Fibroblast of lung (primary cell): ENCODE measurements at regions not wholly inside any gene's neighbourhood (a gene's known extent, or its start where the extent isn't known, plus 50 kb on each side); places are given as distances from the start of the nearest gene placed in this dataset.
A peak's percentile ranks its signal among the peaks of the same experiment; 100 is the strongest.

Source experiments
- DNase-seq, 2 donors: peaks; one replicate each; pipeline versions ENCODE4 v3.0.0 to v3.0.0-alpha.2; 2010; ENCODE audit warnings: low read depth in 2 of 2
- H2AFZ ChIP-seq: 2 replicates; pipeline ENCODE4 v1.5.1; 2012; ENCODE audit warnings: low read length, control low read depth, inconsistent platforms
- H3K27ac ChIP-seq: 2 replicates; pipeline ENCODE4 v1.5.1; 2011; ENCODE audit warnings: low read length, control low read depth; ENCODE audit not compliant: insufficient read depth
- H3K27me3 ChIP-seq: 2 replicates; pipeline ENCODE4 v1.5.1; 2011; ENCODE audit warnings: mild to moderate bottlenecking, low read length; ENCODE audit not compliant: control insufficient read depth, insufficient read depth
- H3K36me3 ChIP-seq: 2 replicates; pipeline ENCODE4 v1.5.1; 2011; ENCODE audit warnings: low read length; ENCODE audit not compliant: control insufficient read depth, insufficient read depth
- H3K4me1 ChIP-seq: 2 replicates; pipeline ENCODE4 v1.5.1; 2011; ENCODE audit warnings: low read length; ENCODE audit not compliant: control insufficient read depth, insufficient read depth; ENCODE audit errors: extremely low read depth
- H3K4me2 ChIP-seq: 2 replicates; pipeline ENCODE4 v1.5.1; 2011; ENCODE audit warnings: low read length, control low read depth; ENCODE audit not compliant: insufficient read depth; ENCODE audit errors: extremely low read depth
- H3K4me3 ChIP-seq, 4 experiments: fragments of 200-600 bp in 1 of 4; sonication (generic) in 1 of 4; replicated peaks in 1 of 4; 2 replicates each; pipeline ENCODE4 v1.5.1; 2011 to 2016; ENCODE audit warnings: low read length in 4 of 4, low read depth in 3 of 4, mild to moderate bottlenecking in 3 of 4, control low read depth in 2 of 4, inconsistent platforms in 1 of 4, mixed read lengths in 1 of 4; ENCODE audit not compliant: insufficient read depth in 1 of 4; ENCODE audit errors: control extremely low read depth in 1 of 4
- H3K79me2 ChIP-seq: 2 replicates; pipeline ENCODE4 v1.5.1; 2012; ENCODE audit warnings: mild to moderate bottlenecking, low read length, inconsistent platforms; ENCODE audit not compliant: control insufficient read depth, insufficient read depth
- H3K9ac ChIP-seq: 2 replicates; pipeline ENCODE4 v1.5.1; 2011; ENCODE audit warnings: mild to moderate bottlenecking, low read length, control low read depth; ENCODE audit not compliant: insufficient read depth
- H3K9me3 ChIP-seq: 2 replicates; pipeline ENCODE4 v1.5.1; 2012; ENCODE audit warnings: low read depth, low read length; ENCODE audit not compliant: control insufficient read depth, insufficient read depth
- H4K20me1 ChIP-seq: 2 replicates; pipeline ENCODE4 v1.5.1; 2011; ENCODE audit warnings: low read length; ENCODE audit not compliant: control insufficient read depth, insufficient read depth; ENCODE audit errors: extremely low read depth
- EZH2 ChIP-seq: IDR thresholded peaks from 2 replicates; pipeline ENCODE4 v1.5.1; 2012; ENCODE audit warnings: low read length, control low read depth, mild to moderate bottlenecking; ENCODE audit errors: missing control alignments
- TF ChIP-seq, protein P1 (sequence below), 2 donors: IDR thresholded peaks in 1 of 2; conservative IDR thresholded peaks in 1 of 2; 1 replicate in 1 of 2; 2 replicates in 1 of 2; pipeline ENCODE4 v1.5.1; 2011 to 2012; ENCODE audit warnings: low read length in 2 of 2, control low read depth in 1 of 2, inconsistent platforms in 1 of 2, low read depth in 1 of 2, mild to moderate bottlenecking in 1 of 2

DNA sequence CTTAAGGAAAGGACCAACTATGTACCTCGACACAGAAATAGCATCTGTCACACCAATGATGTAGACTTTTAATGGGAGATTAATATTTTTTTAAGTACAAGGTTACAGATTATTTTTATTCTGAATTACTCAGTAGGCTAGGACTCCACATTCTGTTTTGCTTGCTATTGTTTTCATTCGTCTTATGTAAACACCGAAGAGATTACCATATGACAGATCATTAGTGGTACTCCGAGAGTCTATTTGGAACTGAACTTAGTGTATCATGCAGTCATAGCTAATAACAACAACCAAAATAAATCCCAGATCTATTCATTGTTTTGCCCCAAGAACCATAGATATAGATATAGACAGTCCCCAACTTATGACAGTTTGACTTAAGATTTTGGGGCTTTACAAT lies 139.7 kb upstream of the SPRY1 start:
- TF ChIP-seq, protein P1, sequence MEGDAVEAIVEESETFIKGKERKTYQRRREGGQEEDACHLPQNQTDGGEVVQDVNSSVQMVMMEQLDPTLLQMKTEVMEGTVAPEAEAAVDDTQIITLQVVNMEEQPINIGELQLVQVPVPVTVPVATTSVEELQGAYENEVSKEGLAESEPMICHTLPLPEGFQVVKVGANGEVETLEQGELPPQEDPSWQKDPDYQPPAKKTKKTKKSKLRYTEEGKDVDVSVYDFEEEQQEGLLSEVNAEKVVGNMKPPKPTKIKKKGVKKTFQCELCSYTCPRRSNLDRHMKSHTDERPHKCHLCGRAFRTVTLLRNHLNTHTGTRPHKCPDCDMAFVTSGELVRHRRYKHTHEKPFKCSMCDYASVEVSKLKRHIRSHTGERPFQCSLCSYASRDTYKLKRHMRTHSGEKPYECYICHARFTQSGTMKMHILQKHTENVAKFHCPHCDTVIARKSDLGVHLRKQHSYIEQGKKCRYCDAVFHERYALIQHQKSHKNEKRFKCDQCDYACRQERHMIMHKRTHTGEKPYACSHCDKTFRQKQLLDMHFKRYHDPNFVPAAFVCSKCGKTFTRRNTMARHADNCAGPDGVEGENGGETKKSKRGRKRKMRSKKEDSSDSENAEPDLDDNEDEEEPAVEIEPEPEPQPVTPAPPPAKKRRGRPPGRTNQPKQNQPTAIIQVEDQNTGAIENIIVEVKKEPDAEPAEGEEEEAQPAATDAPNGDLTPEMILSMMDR (conservative IDR thresholded peaks at IDR 0.05 in 1 of 2, IDR thresholded peaks at IDR 0.05 in 1 of 2; ENCODE audit: low read depth in 1 of 2, low read length in 2 of 2) = no peak
- no peak for TF ChIP-seq EZH2
- no peak for DNase-seq
- no peaks in the 10 kb centered on the region for H4K20me1 ChIP-seq
- no peak overlapping the region for H3K4me3 ChIP-seq
- H2AFZ ChIP-seq = no peak overlapping the region
- H3K9ac ChIP-seq = no peak overlapping the region
- no peaks in the 10 kb centered on the region for H3K79me2 ChIP-seq
- H3K9me3 ChIP-seq = no peaks in the 10 kb centered on the region
- H3K27me3 ChIP-seq = no peaks in the 10 kb centered on the region
- no peak overlapping the region for H3K27ac ChIP-seq
- H3K4me1 ChIP-seq = no peaks in the 10 kb centered on the region
- no peak overlapping the region for H3K4me2 ChIP-seq
- H3K36me3 ChIP-seq = no peaks in the 10 kb centered on the region

DNA sequence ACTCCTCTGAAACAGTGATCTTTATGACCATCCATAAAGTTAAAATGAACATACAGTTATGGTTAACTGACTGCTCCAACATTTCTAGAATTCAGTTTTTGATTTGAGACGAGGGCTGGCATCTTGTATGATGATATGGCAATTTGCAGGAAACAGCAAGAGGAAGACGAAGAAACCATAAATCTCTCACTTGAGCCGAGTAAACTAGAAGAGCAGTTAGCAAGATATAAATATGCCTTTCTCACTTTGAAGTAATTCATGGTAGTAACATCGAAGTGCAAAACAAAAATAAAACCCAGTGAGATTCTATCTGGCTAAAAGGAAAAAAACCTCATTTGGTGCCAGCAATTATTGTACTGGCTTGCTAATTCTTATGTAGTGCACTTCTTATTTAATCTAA lies 139.0 kb upstream of the SPRY1 start:
- H3K27me3 ChIP-seq = no peaks in the 10 kb centered on the region
- no peak overlapping the region for H3K27ac ChIP-seq

DNA sequence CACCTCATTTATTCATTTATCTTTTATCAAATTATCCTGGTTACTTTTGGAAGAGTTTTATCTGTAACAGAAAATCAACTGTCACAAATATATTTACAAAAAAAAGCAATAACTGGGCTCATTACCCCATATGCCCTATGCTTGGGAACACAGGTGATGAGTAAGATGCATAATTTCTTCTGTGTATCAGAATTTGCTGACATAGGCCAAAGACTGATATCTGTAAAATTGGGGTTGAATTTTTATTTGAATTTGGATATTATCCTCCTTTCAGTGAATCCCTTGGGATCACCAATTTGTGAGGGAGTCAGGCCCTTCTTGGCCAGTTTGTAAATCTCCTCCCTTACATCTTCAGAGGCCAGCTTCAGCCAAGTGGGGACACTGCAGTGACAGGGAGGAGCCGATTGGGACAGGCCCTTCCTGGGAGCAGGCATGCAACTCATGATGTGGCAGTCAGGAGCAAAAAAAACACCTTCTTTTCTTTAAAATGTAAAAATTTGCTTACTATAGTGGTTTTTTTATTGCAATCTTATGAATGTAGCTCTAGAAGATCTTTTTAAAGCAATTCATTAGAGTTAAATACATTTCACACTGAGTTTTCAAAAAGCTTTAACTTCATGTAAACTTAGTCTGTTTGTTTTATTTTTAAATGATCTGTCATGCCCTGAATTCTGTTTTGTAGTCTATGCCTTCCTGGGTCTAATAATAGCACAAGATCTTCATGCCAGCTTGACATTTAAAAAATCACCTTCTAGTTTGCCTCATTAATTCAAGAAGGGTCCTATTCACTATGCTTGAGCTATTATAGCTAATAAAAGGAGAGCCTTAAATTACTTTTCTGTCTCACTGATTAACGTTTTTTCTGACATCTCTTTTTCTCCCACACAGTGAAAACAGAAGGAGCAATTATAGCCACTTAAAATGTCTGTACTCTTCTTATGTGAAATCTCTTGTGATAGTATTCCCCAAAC lies 136.6 kb upstream of the SPRY1 start:
- H3K79me2 ChIP-seq = no peaks in the 10 kb centered on the region
- H3K9me3 ChIP-seq = no peaks in the 10 kb centered on the region
- no peaks in the 10 kb centered on the region for H3K4me1 ChIP-seq
- DNase-seq = peak in 1 of 2 donors; percentile 6
- TF ChIP-seq EZH2 = no peak
- TF ChIP-seq, protein P1 (conservative IDR thresholded peaks at IDR 0.05 in 1 of 2, IDR thresholded peaks at IDR 0.05 in 1 of 2; ENCODE audit: low read depth in 1 of 2, low read length in 2 of 2) = no peak
- H3K4me3 ChIP-seq = no peak overlapping the region
- no peak overlapping the region for H3K9ac ChIP-seq
- H4K20me1 ChIP-seq = no peaks in the 10 kb centered on the region
- no peaks in the 10 kb centered on the region for H3K36me3 ChIP-seq
- H3K4me2 ChIP-seq = no peak overlapping the region
- no peaks in the 10 kb centered on the region for H3K27me3 ChIP-seq
- no peak overlapping the region for H2AFZ ChIP-seq
- H3K27ac ChIP-seq = no peak overlapping the region

More for the DNA sequence above, 139.0 kb upstream of the SPRY1 start:
- Histone ChIP-seq H4K20me1 (no peaks in the 10 kb centered on the region), H3K4me2 (no peak overlapping the region), H3K4me1 (no peaks in the 10 kb centered on the region), H3K36me3 (no peaks in the 10 kb centered on the region), H3K9me3 (no peaks in the 10 kb centered on the region), H3K4me3 (no peak overlapping the region), H3K79me2 (no peaks in the 10 kb centered on the region), H3K9ac (no peak overlapping the region), H2AFZ (no peak overlapping the region)
- TF ChIP-seq, protein P1 (conservative IDR thresholded peaks at IDR 0.05 in 1 of 2, IDR thresholded peaks at IDR 0.05 in 1 of 2; ENCODE audit: low read depth in 1 of 2, low read length in 2 of 2) = no peak
- no peak for TF ChIP-seq EZH2
- DNase-seq = no peak
